ENCODE measurements at regions not wholly inside any gene's neighbourhood (a gene's known extent, or its start where the extent isn't known, plus 50 kb on each side); places are given as distances from the start of the nearest gene placed in this dataset.

- no peak for TF ChIP-seq POLR2AphosphoS5 (IDR thresholded peaks at IDR 0.05)
- TF ChIP-seq CTCF (IDR thresholded peaks at IDR 0.05; ENCODE audit: poor library complexity, severe bottlenecking) = no peak
- TF ChIP-seq, protein P1, sequence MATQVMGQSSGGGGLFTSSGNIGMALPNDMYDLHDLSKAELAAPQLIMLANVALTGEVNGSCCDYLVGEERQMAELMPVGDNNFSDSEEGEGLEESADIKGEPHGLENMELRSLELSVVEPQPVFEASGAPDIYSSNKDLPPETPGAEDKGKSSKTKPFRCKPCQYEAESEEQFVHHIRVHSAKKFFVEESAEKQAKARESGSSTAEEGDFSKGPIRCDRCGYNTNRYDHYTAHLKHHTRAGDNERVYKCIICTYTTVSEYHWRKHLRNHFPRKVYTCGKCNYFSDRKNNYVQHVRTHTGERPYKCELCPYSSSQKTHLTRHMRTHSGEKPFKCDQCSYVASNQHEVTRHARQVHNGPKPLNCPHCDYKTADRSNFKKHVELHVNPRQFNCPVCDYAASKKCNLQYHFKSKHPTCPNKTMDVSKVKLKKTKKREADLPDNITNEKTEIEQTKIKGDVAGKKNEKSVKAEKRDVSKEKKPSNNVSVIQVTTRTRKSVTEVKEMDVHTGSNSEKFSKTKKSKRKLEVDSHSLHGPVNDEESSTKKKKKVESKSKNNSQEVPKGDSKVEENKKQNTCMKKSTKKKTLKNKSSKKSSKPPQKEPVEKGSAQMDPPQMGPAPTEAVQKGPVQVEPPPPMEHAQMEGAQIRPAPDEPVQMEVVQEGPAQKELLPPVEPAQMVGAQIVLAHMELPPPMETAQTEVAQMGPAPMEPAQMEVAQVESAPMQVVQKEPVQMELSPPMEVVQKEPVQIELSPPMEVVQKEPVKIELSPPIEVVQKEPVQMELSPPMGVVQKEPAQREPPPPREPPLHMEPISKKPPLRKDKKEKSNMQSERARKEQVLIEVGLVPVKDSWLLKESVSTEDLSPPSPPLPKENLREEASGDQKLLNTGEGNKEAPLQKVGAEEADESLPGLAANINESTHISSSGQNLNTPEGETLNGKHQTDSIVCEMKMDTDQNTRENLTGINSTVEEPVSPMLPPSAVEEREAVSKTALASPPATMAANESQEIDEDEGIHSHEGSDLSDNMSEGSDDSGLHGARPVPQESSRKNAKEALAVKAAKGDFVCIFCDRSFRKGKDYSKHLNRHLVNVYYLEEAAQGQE (IDR thresholded peaks at IDR 0.05; ENCODE audit: borderline replicate concordance) = no peak
- TF ChIP-seq TAF1 (IDR thresholded peaks at IDR 0.05; ENCODE audit: low read depth) = no peak
- TF ChIP-seq EZH2 (IDR thresholded peaks at IDR 0.05; ENCODE audit: borderline replicate concordance, insufficient read depth, low read length, poor library complexity, severe bottlenecking) = no peak
- no peak for TF ChIP-seq RAD21 (conservative IDR thresholded peaks at IDR 0.05)
Measured at GRCh38 chr1:60981357-60981756, 101.0 kb upstream of the NFIA start.
